Small intestine (tissue), 7 donors: ENCODE measurements at regions not wholly inside any gene's neighbourhood (a gene's known extent, or its start where the extent isn't known, plus 50 kb on each side); places are given as distances from the start of the nearest gene placed in this dataset.

Experiments
- DNase-seq, 2 donors: peaks; one replicate each; pipeline versions ENCODE4 v3.0.0 to v3.0.0-alpha.2; 2013
- FAIRE-seq: peaks from 2 replicates; lab custom pipeline; 2012; peaks lifted over from hg19 to GRCh38; lab: Jason Lieb, UNC
- H3K27ac ChIP-seq, 3 donors: one replicate each; pipeline ENCODE4 v1.5.1; 2013; ENCODE audit warnings: low read length in 2 of 3, mild to moderate bottlenecking in 2 of 3, control low read depth in 1 of 3, inconsistent platforms in 1 of 3, low read depth in 1 of 3, moderate library complexity in 1 of 3
- H3K27me3 ChIP-seq, 3 donors: one replicate each; pipeline ENCODE4 v1.6.1; 2013; ENCODE audit warnings: low read length in 3 of 3, inconsistent platforms in 1 of 3; ENCODE audit not compliant: control insufficient read depth in 3 of 3, insufficient read depth in 3 of 3
- H3K36me3 ChIP-seq, 3 donors: one replicate each; pipeline ENCODE4 v1.6.1; 2013; ENCODE audit warnings: low read length in 3 of 3, inconsistent platforms in 1 of 3, low read depth in 1 of 3, mild to moderate bottlenecking in 1 of 3, moderate library complexity in 1 of 3; ENCODE audit not compliant: control insufficient read depth in 3 of 3, insufficient read depth in 2 of 3
- H3K4me1 ChIP-seq, 3 donors: one replicate each; pipeline ENCODE4 v1.6.1; 2013; ENCODE audit warnings: low read length in 2 of 3, inconsistent platforms in 1 of 3, low read depth in 1 of 3, mild to moderate bottlenecking in 1 of 3, moderate library complexity in 1 of 3; ENCODE audit not compliant: control insufficient read depth in 3 of 3, insufficient read depth in 2 of 3
- H3K4me3 ChIP-seq, 3 donors: one replicate each; pipeline ENCODE4 v1.5.1; 2013; ENCODE audit warnings: low read length in 3 of 3, control low read depth in 1 of 3, inconsistent platforms in 1 of 3, low read depth in 1 of 3, mild to moderate bottlenecking in 1 of 3, moderate library complexity in 1 of 3
- H3K9me3 ChIP-seq, 2 donors: one replicate each; pipeline ENCODE4 v1.6.1; 2013; ENCODE audit warnings: low read depth in 1 of 2, low read length in 1 of 2; ENCODE audit not compliant: control insufficient read depth in 2 of 2, insufficient read depth in 1 of 2
- WGBS, 3 donors: extraction: QIAGEN DNeasy Blood & Tissue Kit; methylation state at CpG; one replicate each; pipeline ENCODE4 v1.1.7; 2013; 5-methylcytosine and 5-hydroxymethylcytosine counted together
- donor health status: healthy with polysubstance abuse.
- donor health status: control.
- donor health status: control.
- donor health status: Bipolar disorder and iron deficiency.
- donor health status: healthy.

DNA sequence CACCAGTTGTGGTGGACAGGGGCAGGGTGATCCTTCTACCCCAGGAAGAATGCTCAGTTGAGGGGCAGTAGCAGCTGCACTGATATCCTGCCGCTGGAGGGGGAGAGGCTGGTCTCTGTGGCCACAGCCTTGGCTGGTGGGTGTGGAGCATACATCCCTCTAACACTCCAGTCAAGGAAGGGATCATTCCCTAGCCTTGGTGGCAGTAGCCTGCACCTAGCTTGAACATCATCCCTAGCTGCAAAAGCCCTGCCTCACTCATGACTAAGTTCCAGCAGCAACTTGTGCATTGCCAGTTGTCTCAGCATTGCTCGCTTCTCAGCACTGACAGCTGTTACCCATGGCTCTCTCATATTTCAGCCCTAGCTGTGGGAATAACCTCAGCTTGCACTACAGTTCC, 688.9 kb upstream of the POT1 start:
- FAIRE-seq = no peak
- Histone ChIP-seq H3K9me3 (peaks cover 0 to 15% of the 10 kb centered on the region in 2 donors), H3K27me3 (no peaks in the 10 kb centered on the region), H3K27ac (no peak overlapping the region), H3K4me3 (no peak overlapping the region), H3K4me1 (no peaks in the 10 kb centered on the region), H3K36me3 (no peaks in the 10 kb centered on the region)
- no peak for DNase-seq
- WGBS, 3 donors = 82 to 87% (median 84%) methylated on average over 2 of the region's 2 CpGs

DNA sequence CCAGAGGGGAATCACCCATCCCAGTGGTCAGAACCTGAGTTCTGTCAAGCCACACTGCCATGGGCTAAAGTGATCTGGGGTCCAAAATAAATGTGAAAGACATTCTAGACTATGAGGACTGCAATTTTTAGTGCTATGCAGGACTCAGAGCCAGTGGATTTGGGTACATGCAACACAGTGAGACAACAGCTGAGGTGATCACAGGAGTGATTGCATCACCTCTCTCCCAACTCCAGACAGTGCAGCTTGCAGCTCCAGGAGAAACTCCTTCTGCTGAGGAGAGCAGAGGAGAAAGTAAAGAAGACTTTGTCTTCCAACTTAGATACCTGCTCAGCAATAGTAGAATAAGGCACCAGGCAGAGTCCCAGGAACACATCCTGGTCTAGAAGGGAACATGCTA, 682.0 kb upstream of the POT1 start:
- DNase-seq (no peak), FAIRE-seq (no peak)
- Histone ChIP-seq H3K4me1 (no peaks in the 10 kb centered on the region), H3K27me3 (no peaks in the 10 kb centered on the region), H3K36me3 (no peaks in the 10 kb centered on the region), H3K4me3 (no peak overlapping the region), H3K9me3 (peaks cover 0 to 5% of the 10 kb centered on the region in 2 donors), H3K27ac (no peak overlapping the region)

DNA sequence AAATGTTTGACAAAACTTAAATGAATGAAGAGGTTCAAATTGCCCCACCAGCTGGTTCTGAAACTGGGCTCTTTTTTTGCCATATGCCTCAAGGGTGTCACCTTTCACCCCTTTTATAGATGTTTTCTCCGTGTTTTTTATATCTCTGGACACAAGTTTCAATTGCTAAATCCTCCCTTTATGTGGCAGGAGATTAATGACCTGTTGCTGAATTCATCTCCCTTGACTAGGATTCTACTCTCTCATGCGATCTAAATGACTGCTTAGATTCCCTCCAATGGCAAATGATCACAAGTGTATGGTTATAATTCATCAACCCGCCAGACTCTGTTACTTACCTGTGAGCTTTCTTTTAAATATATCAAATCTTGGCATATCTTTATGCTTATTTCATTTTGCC, 677.0 kb upstream of the POT1 start:
- no peaks in the 10 kb centered on the region for H3K36me3 ChIP-seq
- no peak overlapping the region for H3K4me3 ChIP-seq
- DNase-seq (no peak), FAIRE-seq (no peak)
- no peak overlapping the region for H3K27ac ChIP-seq
- H3K9me3 ChIP-seq = no peaks in the 10 kb centered on the region
- WGBS, 3 donors = 58 to 70% (median 61%) methylated on average over 3 of the region's 3 CpGs
- H3K4me1 ChIP-seq = no peaks in the 10 kb centered on the region
- no peaks in the 10 kb centered on the region for H3K27me3 ChIP-seq

DNA sequence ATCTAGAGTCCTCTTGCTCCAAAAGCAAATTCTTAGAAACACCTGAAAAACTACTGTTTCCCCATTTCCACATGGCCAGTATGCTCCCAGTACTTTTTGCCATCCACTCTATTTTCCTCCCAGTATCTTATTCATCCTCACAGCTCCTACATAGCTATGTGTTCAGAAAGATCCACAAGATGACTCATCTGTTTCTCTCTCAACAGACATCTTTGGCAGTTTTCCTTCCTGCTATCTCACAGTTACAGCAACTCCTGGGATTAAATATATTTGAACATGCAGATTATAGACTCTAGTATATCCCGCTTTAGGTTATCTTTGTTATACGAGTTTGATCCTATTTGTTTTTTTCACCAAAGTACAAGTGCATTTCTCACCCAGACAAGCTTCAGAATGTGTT, 675.6 kb upstream of the POT1 start:
- Histone ChIP-seq H3K27ac (no peak overlapping the region), H3K4me3 (no peak overlapping the region), H3K9me3 (no peaks in the 10 kb centered on the region), H3K27me3 (no peaks in the 10 kb centered on the region), H3K36me3 (no peaks in the 10 kb centered on the region), H3K4me1 (no peaks in the 10 kb centered on the region)
- FAIRE-seq = no peak
- 42 to 61% (median 56%) methylated on average over 2 of the region's 2 CpGs for WGBS, 3 donors
- no peak for DNase-seq

DNA sequence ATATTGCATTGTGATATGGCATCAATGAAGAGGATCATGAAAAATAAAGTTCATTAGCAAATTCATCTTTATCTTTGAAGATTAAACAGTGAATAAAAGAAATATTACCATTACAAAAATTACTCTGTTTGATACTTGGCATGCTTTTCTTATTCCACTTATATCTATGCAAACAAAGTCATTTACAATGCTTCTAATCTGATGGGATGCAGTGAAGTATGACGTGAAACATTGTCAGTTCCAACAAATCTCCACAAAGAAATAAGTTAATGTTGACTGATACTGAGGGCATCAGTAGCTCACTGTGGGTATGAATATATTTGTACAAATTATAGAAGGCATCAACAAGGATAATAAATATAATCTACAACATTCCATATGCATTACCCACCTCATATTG, 672.8 kb upstream of the POT1 start:
- Histone ChIP-seq H3K4me3 (no peak overlapping the region), H3K27me3 (no peaks in the 10 kb centered on the region), H3K9me3 (no peaks in the 10 kb centered on the region), H3K27ac (no peak overlapping the region), H3K36me3 (no peaks in the 10 kb centered on the region), H3K4me1 (no peaks in the 10 kb centered on the region)
- FAIRE-seq = no peak
- WGBS, 3 donors = 43 to 55% (median 55%) methylated on average over 1 of the region's 1 CpG
- no peak for DNase-seq

DNA sequence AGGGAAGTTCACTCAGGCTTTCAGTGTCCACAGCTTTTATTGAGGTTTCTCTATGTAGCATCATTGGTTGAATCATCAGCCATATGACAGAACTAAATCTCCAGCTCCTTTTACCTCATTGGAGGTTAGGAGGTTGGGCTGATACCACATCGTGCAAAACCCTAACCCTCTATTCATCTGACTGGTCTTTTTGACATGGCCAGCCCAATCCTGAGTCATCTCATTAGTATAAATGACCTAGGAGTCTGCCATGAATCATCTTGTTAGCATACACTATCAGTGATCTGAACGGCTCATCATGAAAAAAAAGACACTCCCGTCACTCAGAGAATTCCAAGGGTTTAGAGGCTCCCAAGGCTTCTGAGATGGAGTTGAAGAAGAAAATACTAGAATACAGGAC, 669.8 kb upstream of the POT1 start:
- DNase-seq = no peak
- Histone ChIP-seq H3K36me3 (no peaks in the 10 kb centered on the region), H3K4me3 (no peak overlapping the region), H3K27ac (no peak overlapping the region), H3K27me3 (no peaks in the 10 kb centered on the region), H3K9me3 (no peaks in the 10 kb centered on the region), H3K4me1 (no peaks in the 10 kb centered on the region)
- FAIRE-seq = no peak
- WGBS, 3 donors = 59 to 62% (median 62%) methylated on average over 3 of the region's 3 CpGs

DNA sequence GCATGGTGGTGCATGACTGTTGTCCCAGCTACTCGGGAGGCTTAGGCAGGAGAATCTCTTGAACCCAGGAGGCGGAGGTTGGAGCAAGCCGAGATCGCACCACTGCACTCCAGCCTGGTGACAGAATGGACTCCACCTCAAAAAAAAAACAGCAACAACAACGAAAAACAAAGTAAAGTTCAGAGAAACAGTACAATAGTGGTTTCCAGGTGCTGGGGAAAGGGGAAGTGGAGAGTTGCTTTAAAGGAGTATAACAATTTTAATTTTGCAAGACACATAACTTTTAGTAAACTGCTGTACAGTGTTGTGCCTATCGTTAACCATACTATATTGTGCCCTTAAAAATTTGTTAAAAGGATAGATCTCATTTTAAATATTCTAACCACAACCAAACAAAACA, 662.7 kb upstream of the POT1 start:
- 73 to 79% (median 74%) methylated on average over 6 of the region's 6 CpGs for WGBS, 3 donors

DNA sequence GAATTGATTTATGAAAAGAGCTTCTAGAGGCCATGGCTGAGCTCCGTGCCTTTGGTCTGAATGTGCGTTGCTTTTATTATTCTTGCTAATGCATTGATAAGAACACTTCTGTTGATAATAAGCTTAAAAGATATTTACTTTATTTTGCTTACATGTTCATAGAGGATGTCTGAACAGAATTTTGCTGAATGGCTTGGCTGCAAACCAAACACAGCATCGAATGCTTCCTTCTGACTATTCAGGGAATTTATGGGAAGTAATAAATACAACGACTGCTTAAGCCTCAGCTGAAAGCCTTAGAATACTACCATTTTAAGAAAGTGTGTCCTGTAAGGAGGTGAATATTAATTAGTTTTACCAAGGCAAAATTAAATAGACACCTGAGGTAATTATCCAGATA, 643.5 kb upstream of the POT1 start:
- FAIRE-seq (no peak), DNase-seq (no peak)
- Histone ChIP-seq H3K9me3 (peaks cover 0 to 3% of the 10 kb centered on the region in 2 donors), H3K4me1 (no peaks in the 10 kb centered on the region), H3K4me3 (no peak overlapping the region), H3K27ac (no peak overlapping the region), H3K36me3 (no peaks in the 10 kb centered on the region), H3K27me3 (no peaks in the 10 kb centered on the region)
- 9 to 19% (median 17%) methylated on average over 4 of the region's 4 CpGs for WGBS, 3 donors

More for the DNA sequence above, 662.7 kb upstream of the POT1 start:
- DNase-seq = no peak
- no peak overlapping the region for H3K27ac ChIP-seq
- H3K36me3 ChIP-seq = no peaks in the 10 kb centered on the region
- no peak for FAIRE-seq
- H3K4me1 ChIP-seq = no peaks in the 10 kb centered on the region
- no peaks in the 10 kb centered on the region for H3K9me3 ChIP-seq
- H3K4me3 ChIP-seq = no peak overlapping the region
- no peaks in the 10 kb centered on the region for H3K27me3 ChIP-seq

DNA sequence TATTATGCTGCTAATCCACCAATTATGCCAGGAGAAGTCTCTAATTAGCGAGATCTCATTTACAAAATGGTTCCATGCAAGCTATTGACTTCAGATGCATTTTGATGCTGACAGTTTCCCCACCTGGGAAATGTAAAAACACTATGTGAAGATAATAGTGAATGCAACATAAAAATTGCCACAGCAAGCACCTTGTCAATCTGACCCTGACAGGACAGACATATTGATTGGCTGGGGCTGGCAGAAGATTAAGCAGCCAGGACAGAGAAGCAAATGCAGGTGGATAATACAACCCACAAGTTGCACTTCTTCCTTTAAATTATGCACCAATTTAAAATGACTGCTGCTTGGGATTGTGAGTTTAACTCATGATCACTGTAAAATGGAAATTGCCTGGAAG, 642.8 kb upstream of the POT1 start:
- H3K27ac ChIP-seq = no peak overlapping the region
- H3K4me3 ChIP-seq = no peak overlapping the region
- H3K36me3 ChIP-seq = no peaks in the 10 kb centered on the region
- DNase-seq (no peak), FAIRE-seq (no peak)
- H3K27me3 ChIP-seq = no peaks in the 10 kb centered on the region
- no peaks in the 10 kb centered on the region for H3K4me1 ChIP-seq
- peaks cover 0 to 3% of the 10 kb centered on the region in 2 donors for H3K9me3 ChIP-seq
- WGBS, 3 donors = 35 to 68% (median 53%) methylated on average over 1 of the region's 1 CpG
